OCI-LY1 (cell line): ENCODE measurements at regions not wholly inside any gene's neighbourhood (a gene's known extent, or its start where the extent isn't known, plus 50 kb on each side); places are given as distances from the start of the nearest gene placed in this dataset.

ENCODE experiments used
- EZH2 ChIP-seq: fragments of 200-600 bp; sonication (generic), shearing (Covaris generic); IDR thresholded peaks from 2 replicates; pipeline ENCODE4 v1.8.0; 2017; ENCODE audit warnings: borderline replicate concordance, mixed run types, mild to moderate bottlenecking, antibody characterized with exemption, low read length, moderate library complexity, mixed read lengths
- TF ChIP-seq, protein P1 (sequence below): fragments of 200-600 bp; sonication (generic), shearing (Covaris generic); IDR thresholded peaks from 2 replicates; pipeline ENCODE4 v1.5.1; 2017; ENCODE audit warnings: mild to moderate bottlenecking, antibody characterized with exemption, low read length, moderate library complexity, mixed read lengths

DNA sequence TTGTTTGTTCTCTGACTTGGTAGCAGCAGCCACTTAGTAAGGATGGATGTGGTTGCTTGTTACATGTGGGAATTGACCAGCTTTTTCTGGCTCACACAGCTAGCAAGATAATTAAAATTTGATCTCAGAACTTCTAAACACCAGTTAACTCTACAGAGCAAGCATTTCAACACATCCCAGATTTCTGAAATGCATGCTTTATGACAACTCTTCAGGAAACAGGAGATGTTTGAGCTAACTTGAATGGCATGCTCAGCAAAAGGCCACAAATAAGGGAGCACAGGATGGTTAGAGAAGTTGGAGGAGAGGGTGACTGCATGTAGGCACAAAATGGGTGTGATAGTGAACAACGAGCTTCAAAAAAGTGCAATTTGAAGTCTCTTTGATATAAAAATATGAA, 167.1 kb upstream of the SPRY2 start:
- TF ChIP-seq, protein P1, sequence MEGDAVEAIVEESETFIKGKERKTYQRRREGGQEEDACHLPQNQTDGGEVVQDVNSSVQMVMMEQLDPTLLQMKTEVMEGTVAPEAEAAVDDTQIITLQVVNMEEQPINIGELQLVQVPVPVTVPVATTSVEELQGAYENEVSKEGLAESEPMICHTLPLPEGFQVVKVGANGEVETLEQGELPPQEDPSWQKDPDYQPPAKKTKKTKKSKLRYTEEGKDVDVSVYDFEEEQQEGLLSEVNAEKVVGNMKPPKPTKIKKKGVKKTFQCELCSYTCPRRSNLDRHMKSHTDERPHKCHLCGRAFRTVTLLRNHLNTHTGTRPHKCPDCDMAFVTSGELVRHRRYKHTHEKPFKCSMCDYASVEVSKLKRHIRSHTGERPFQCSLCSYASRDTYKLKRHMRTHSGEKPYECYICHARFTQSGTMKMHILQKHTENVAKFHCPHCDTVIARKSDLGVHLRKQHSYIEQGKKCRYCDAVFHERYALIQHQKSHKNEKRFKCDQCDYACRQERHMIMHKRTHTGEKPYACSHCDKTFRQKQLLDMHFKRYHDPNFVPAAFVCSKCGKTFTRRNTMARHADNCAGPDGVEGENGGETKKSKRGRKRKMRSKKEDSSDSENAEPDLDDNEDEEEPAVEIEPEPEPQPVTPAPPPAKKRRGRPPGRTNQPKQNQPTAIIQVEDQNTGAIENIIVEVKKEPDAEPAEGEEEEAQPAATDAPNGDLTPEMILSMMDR, result no peak
- TF ChIP-seq EZH2, result no peak
